ENCODE measurements at regions not wholly inside any gene's neighbourhood (a gene's known extent, or its start where the extent isn't known, plus 50 kb on each side); places are given as distances from the start of the nearest gene placed in this dataset.

GRCh38 chr3:59545374-59545773 is 495.5 kb upstream of the CFAP20DC start:
- DNase-seq (ENCODE audit: low read depth, low spot score): peak; percentile 93

GRCh38 chr3:59542276-59542675 is 492.5 kb upstream of the CFAP20DC start:
- DNase-seq (ENCODE audit: low read depth, low spot score): no peak

GRCh38 chr3:59540696-59541095 is 490.9 kb upstream of the CFAP20DC start:
- peak; percentile 37 for DNase-seq (ENCODE audit: low read depth, low spot score)

GRCh38 chr3:59540241-59540640 is 490.4 kb upstream of the CFAP20DC start:
- peak; percentile 70 for DNase-seq (ENCODE audit: low read depth, low spot score)

GRCh38 chr3:59538753-59539432 is 489.1 kb upstream of the CFAP20DC start:
- no peak for DNase-seq (ENCODE audit: low read depth, low spot score)

GRCh38 chr3:59535791-59536221 is 486.0 kb upstream of the CFAP20DC start:
- DNase-seq (ENCODE audit: low read depth, low spot score): peak; percentile 50

- DNase-seq (ENCODE audit: low read depth, low spot score): no peak
Measured at GRCh38 chr3:59531994-59532393, 482.2 kb upstream of the CFAP20DC start.

GRCh38 chr3:59531066-59531745 is 481.4 kb upstream of the CFAP20DC start:
- no peak for DNase-seq (ENCODE audit: low read depth, low spot score)

GRCh38 chr3:59528251-59528650 is 478.4 kb upstream of the CFAP20DC start:
- DNase-seq (ENCODE audit: low read depth, low spot score): no peak

- DNase-seq (ENCODE audit: low read depth, low spot score): no peak
Measured at GRCh38 chr3:59527493-59527892, 477.7 kb upstream of the CFAP20DC start.

GRCh38 chr3:59526999-59527398 is 477.2 kb upstream of the CFAP20DC start:
- DNase-seq (ENCODE audit: low read depth, low spot score): no peak

- peak; percentile 29 for DNase-seq (ENCODE audit: low read depth, low spot score)
Measured at GRCh38 chr3:59522550-59522949, 472.7 kb upstream of the CFAP20DC start.

GRCh38 chr3:59519094-59519493 is 469.3 kb upstream of the CFAP20DC start:
- DNase-seq (ENCODE audit: low read depth, low spot score): no peak

- no peak for DNase-seq (ENCODE audit: low read depth, low spot score)
Measured at GRCh38 chr3:59518283-59519055, 468.6 kb upstream of the CFAP20DC start.

GRCh38 chr3:59517388-59517787 is 467.6 kb upstream of the CFAP20DC start:
- no peak for DNase-seq (ENCODE audit: low read depth, low spot score)

GRCh38 chr3:59515966-59516365 is 466.1 kb upstream of the CFAP20DC start:
- DNase-seq (ENCODE audit: low read depth, low spot score): no peak

- DNase-seq (ENCODE audit: low read depth, low spot score): no peak
Measured at GRCh38 chr3:59514865-59515482, 465.1 kb upstream of the CFAP20DC start.

- DNase-seq (ENCODE audit: low read depth, low spot score): no peak
Measured at GRCh38 chr3:59513570-59513969, 463.7 kb upstream of the CFAP20DC start.

- DNase-seq (ENCODE audit: low read depth, low spot score): no peak
Measured at GRCh38 chr3:59512066-59512465, 462.2 kb upstream of the CFAP20DC start.

- peak; percentile 27 for DNase-seq (ENCODE audit: low read depth, low spot score)
Measured at GRCh38 chr3:59510576-59510975, 460.8 kb upstream of the CFAP20DC start.

- DNase-seq (ENCODE audit: low read depth, low spot score): no peak
Measured at GRCh38 chr3:59508273-59508672, 458.4 kb upstream of the CFAP20DC start.

- no peak for DNase-seq (ENCODE audit: low read depth, low spot score)
Measured at GRCh38 chr3:59506191-59506590, 456.4 kb upstream of the CFAP20DC start.

Measured in astrocyte of the hippocampus (primary cell).